Esophagus squamous epithelium (tissue), 5 donors: ENCODE measurements at regions not wholly inside any gene's neighbourhood (a gene's known extent, or its start where the extent isn't known, plus 50 kb on each side); places are given as distances from the start of the nearest gene placed in this dataset.

ENCODE experiments used
- DNase-seq: peaks from one replicate; lab custom pipeline; 2025; lab: John Stamatoyannopoulos, UW
- H3K27ac ChIP-seq, 4 donors: fragments of 200-600 bp; sonication (generic); one replicate each; pipeline ENCODE4 v1.5.1; 2016 to 2019; ENCODE audit warnings: mild to moderate bottlenecking in 1 of 4
- H3K27me3 ChIP-seq, 4 donors: fragments of 200-600 bp; sonication (generic); 1 replicate in 3 of 4; 2 replicates in 1 of 4; pipeline versions ENCODE4 v1.5.1 to v1.6.0; 2017 to 2021; ENCODE audit warnings: antibody characterized with exemption in 1 of 4
- H3K36me3 ChIP-seq, 3 donors: fragments of 200-600 bp; sonication (generic); one replicate each; pipeline ENCODE4 v1.5.1; 2016 to 2019
- H3K4me1 ChIP-seq, 3 donors: fragments of 200-600 bp; sonication (generic); one replicate each; pipeline ENCODE4 v1.5.1; 2017 to 2019
- H3K4me3 ChIP-seq, 4 donors: fragments of 200-600 bp; sonication (generic); 1 replicate in 3 of 4; 2 replicates in 1 of 4; pipeline ENCODE4 v1.5.1; 2016 to 2019; ENCODE audit warnings: mild to moderate bottlenecking in 2 of 4, moderate library complexity in 1 of 4
- H3K9me3 ChIP-seq, 3 donors: fragments of 200-600 bp; sonication (generic); one replicate each; pipeline ENCODE4 v1.5.1; 2016 to 2019
- POLR2A ChIP-seq, 4 donors: fragments of 450-650 bp; IDR thresholded peaks; one replicate each; pipeline ENCODE4 v1.6.1; 2017; ENCODE audit warnings: antibody characterized with exemption in 4 of 4, mild to moderate bottlenecking in 4 of 4, moderate library complexity in 3 of 4
- WGBS, 2 donors: methylation state at CpG; one replicate each; pipeline ENCODE4 v1.1.5; 2018; 5-methylcytosine and 5-hydroxymethylcytosine counted together
- intact Hi-C: fragments of 100-400 bp; cut with DNase I; formaldehyde crosslinking; loops from one replicate; pipeline ENCODE4 v1.15.0; 2022
- TF ChIP-seq, protein P1 (sequence below), 6 experiments: fragments of 450-650 bp in 4 of 6; fragments of 200-600 bp in 2 of 6; sonication (generic) in 2 of 6; IDR thresholded peaks; one replicate each; pipeline ENCODE4 v1.5.1; 2016 to 2019; ENCODE audit warnings: antibody characterized with exemption in 6 of 6, mild to moderate bottlenecking in 4 of 6, moderate library complexity in 4 of 6
- donor health status: DM: yes; HTN: yes; CAD: no.

DNA sequence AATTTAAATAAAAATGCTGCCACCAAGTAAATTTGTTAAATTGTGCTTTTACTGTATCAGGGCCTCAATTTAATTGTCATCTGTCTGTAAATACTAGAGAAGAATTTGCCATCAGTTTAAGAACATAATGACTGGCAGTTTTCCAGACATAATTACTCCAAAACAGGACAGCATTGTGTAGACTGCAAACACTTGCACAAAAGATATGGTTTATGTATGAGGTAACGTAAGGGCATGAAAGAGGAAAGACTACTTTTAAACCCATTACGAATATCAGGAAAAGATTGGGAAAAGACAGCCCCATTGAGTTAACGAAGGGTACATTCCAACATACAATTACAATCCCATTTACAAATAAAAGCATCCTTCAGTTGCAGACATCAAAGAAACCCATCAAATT lies 59.8 kb upstream of the KRR1 start:
- WGBS, 2 donors, result 47 to 59% methylated on average over 3 of the region's 3 CpGs
- TF ChIP-seq POLR2A (IDR thresholded peaks at IDR 0.05), result no peak
- TF ChIP-seq, protein P1, sequence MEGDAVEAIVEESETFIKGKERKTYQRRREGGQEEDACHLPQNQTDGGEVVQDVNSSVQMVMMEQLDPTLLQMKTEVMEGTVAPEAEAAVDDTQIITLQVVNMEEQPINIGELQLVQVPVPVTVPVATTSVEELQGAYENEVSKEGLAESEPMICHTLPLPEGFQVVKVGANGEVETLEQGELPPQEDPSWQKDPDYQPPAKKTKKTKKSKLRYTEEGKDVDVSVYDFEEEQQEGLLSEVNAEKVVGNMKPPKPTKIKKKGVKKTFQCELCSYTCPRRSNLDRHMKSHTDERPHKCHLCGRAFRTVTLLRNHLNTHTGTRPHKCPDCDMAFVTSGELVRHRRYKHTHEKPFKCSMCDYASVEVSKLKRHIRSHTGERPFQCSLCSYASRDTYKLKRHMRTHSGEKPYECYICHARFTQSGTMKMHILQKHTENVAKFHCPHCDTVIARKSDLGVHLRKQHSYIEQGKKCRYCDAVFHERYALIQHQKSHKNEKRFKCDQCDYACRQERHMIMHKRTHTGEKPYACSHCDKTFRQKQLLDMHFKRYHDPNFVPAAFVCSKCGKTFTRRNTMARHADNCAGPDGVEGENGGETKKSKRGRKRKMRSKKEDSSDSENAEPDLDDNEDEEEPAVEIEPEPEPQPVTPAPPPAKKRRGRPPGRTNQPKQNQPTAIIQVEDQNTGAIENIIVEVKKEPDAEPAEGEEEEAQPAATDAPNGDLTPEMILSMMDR (IDR thresholded peaks at IDR 0.05), result no peak

DNA sequence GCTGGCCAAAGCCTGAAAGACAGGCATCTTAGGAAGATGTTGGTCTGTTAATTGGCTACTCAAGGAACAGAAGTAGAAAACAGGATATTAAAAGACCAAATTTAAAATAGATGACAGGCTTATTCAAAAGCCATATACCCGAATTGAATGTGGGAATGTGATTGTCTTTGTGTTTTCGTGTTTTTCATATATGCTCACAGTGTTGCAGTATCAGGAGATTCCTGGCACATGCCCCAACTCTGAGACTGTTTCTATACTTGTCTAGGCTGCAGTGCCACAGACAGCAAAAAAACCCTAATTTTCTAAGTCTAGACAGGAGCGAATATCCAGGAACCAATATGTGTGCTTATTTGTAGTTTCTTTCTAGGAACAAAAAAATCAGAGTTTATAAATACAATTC lies 57.4 kb upstream of the KRR1 start:
- TF ChIP-seq POLR2A (IDR thresholded peaks at IDR 0.05), result no peak
- TF ChIP-seq, protein P1 (IDR thresholded peaks at IDR 0.05), result no peak
- no peaks in the 10 kb centered on the region for H3K9me3 ChIP-seq
- peak overlapping the region in 1 of 4 donors; percentile 21 for H3K27ac ChIP-seq
- intact Hi-C loops, result no loop called here
- WGBS, 2 donors, result 40 to 44% methylated on average over 3 of the region's 3 CpGs
- no peaks in the 10 kb centered on the region for H3K27me3 ChIP-seq
- H3K36me3 ChIP-seq, result no peaks in the 10 kb centered on the region
- peaks cover 0 to 38% (median 7%) of the 10 kb centered on the region in 3 donors for H3K4me1 ChIP-seq
- H3K4me3 ChIP-seq, result no peak overlapping the region
- DNase-seq, result no peak

More for the DNA sequence above, 59.8 kb upstream of the KRR1 start:
- H3K27ac ChIP-seq, result no peak overlapping the region
- no peaks in the 10 kb centered on the region for H3K9me3 ChIP-seq
- no peaks in the 10 kb centered on the region for H3K27me3 ChIP-seq
- H3K4me3 ChIP-seq, result no peak overlapping the region
- peaks cover 0 to 25% (median 0%) of the 10 kb centered on the region in 3 donors for H3K4me1 ChIP-seq
- no peak for DNase-seq
- H3K36me3 ChIP-seq, result no peaks in the 10 kb centered on the region
- intact Hi-C loops, result no loop called here

DNA sequence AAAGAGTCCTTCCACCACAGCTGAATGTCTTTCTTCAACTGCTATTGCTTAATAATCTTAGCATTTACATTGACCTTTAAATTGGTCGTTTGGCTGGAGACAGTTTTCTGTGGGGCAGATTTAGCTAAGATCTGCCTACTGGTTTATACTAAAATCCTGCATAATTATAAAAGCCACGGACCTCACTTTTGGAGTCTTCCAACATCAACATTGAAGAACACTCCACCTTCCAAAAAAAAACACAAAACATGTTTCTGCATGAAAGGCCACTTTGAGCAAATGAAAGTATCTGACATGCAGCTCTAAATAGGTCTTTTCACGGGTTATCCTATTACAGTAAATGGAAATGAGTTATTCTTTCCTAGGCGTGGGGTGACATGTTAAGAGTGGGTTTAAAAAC lies 57.0 kb upstream of the KRR1 start:
- Histone ChIP-seq H3K4me1 (peaks cover 0 to 39% (median 7%) of the 10 kb centered on the region in 3 donors), H3K4me3 (no peak overlapping the region), H3K9me3 (no peaks in the 10 kb centered on the region), H3K36me3 (no peaks in the 10 kb centered on the region), H3K27ac (peak overlapping the region in 1 of 4 donors; percentile 21), H3K27me3 (no peaks in the 10 kb centered on the region)
- WGBS, 2 donors, result 16 to 26% methylated on average over 4 of the region's 4 CpGs
- no peak for TF ChIP-seq POLR2A (IDR thresholded peaks at IDR 0.05)
- intact Hi-C loops, result no loop called here
- no peak for DNase-seq

DNA sequence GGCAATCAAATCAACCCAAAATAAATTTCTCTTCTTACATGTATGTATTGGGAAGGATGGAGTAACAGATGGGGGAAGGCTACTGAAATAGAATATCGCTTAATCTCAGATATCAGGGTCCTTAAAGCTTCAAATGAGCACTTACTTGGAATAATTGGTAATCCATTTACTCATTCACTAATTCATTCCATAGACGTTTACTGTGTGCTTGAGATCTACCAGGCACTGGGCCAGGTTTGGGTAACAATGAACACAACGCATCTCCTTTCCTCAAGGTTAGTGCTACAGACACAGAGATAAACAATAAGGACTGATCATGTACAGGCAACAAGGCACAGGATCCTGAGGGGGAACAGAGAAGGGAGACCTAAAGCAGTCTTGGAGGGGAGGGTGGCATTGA lies 54.4 kb upstream of the KRR1 start:
- no peak for TF ChIP-seq POLR2A (IDR thresholded peaks at IDR 0.05)
- TF ChIP-seq, protein P1 (IDR thresholded peaks at IDR 0.05), result no peak
- Histone ChIP-seq H3K27ac (no peak overlapping the region), H3K9me3 (no peaks in the 10 kb centered on the region), H3K4me1 (peaks cover 0 to 31% (median 7%) of the 10 kb centered on the region in 3 donors), H3K4me3 (no peak overlapping the region), H3K27me3 (no peaks in the 10 kb centered on the region), H3K36me3 (no peaks in the 10 kb centered on the region)
- intact Hi-C loops, result no loop called here
- WGBS, 2 donors, result 85 to 86% methylated on average over 3 of the region's 3 CpGs
- no peak for DNase-seq

DNA sequence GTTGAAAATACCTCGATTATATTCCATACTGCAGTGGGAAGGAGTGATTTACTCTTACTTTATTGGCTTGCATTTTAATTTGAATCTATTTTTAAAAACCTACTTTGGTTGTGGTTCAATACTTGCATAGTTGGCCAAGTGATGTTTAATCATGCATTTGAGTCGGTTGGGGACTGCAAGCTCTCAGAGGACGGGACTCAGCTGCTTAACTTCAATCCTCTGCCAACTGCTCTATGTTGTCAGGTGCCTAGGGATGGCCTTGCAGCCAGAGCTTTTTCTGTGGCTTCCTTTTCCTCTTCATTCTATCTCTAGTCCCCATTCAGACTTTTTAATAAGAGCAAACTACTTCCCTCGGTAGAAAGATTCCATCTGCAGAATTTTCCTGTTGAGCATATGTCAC lies 53.4 kb upstream of the KRR1 start:
- no peaks in the 10 kb centered on the region for H3K27me3 ChIP-seq
- 63 to 70% methylated on average over 4 of the region's 4 CpGs for WGBS, 2 donors
- intact Hi-C loops, result no loop called here
- DNase-seq, result no peak
- H3K9me3 ChIP-seq, result no peaks in the 10 kb centered on the region
- H3K27ac ChIP-seq, result no peak overlapping the region
- H3K4me1 ChIP-seq, result peaks cover 0 to 31% (median 7%) of the 10 kb centered on the region in 3 donors
- H3K4me3 ChIP-seq, result no peak overlapping the region
- H3K36me3 ChIP-seq, result no peaks in the 10 kb centered on the region
- TF ChIP-seq POLR2A (IDR thresholded peaks at IDR 0.05), result no peak
- TF ChIP-seq, protein P1 (IDR thresholded peaks at IDR 0.05), result no peak

DNA sequence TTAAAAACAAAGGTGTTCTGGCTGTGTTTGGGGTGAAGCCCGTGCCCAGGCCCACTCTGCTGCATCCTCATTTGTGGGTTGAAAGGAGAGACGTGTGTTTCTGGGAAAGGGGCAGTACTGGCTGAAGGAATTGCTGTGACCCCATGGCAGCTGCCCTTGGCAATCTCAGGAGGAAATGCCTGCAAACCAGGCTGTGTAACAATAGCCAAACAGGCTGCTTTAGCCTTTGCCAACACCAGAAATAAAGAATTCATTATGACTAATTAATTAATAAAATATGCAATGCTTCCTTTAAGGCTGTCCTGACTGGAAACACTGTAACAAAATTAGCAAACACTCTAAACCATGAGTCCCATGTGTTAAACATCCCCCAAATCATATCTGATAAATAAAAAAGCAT lies 53.0 kb upstream of the KRR1 start:
- no peaks in the 10 kb centered on the region for H3K36me3 ChIP-seq
- H3K4me3 ChIP-seq, result no peak overlapping the region
- no peak overlapping the region for H3K27ac ChIP-seq
- no peaks in the 10 kb centered on the region for H3K27me3 ChIP-seq
- intact Hi-C loops, result no loop called here
- TF ChIP-seq POLR2A (IDR thresholded peaks at IDR 0.05), result no peak
- TF ChIP-seq, protein P1 (IDR thresholded peaks at IDR 0.05), result no peak
- no peak for DNase-seq
- no peaks in the 10 kb centered on the region for H3K9me3 ChIP-seq
- WGBS, 2 donors, result 49 to 53% methylated on average over 2 of the region's 2 CpGs
- peaks cover 0 to 31% (median 7%) of the 10 kb centered on the region in 3 donors for H3K4me1 ChIP-seq
